DND-41 (cell line): ENCODE measurements at regions not wholly inside any gene's neighbourhood (a gene's known extent, or its start where the extent isn't known, plus 50 kb on each side); places are given as distances from the start of the nearest gene placed in this dataset.

Experiments
- EZH2 ChIP-seq: IDR thresholded peaks from 3 replicates; pipeline ENCODE4 v1.6.1; 2012; ENCODE audit warnings: borderline replicate concordance, low read depth, mild to moderate bottlenecking, moderate library complexity, low read length, inconsistent platforms; ENCODE audit not compliant: severe bottlenecking
- TF ChIP-seq, protein P1 (sequence below): IDR thresholded peaks from 2 replicates; pipeline ENCODE4 v1.5.1; 2012; ENCODE audit warnings: borderline replicate concordance, low read length, moderate library complexity, mild to moderate bottlenecking; ENCODE audit not compliant: poor library complexity, severe bottlenecking; ENCODE audit errors: extremely low read depth

DNA sequence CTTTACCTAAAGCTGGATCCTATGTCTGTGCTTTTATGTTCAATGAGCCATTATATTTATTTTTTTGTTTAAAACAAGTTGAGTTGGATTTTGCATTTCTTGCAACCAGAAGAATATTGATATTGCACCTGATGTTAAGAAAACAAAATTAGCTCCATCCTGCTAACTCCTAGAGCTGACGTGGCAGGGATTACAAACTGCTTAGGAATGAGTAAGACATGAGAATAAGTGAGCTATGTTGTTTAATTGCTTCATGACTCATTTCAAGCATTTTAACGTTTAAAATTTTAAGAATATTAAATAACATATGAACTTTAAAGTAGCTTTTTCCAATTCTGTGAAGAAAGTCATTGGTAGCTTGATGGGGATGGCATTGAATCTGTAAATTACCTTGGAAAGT is 663.5 kb downstream of the EPM2A start:
- TF ChIP-seq, protein P1, sequence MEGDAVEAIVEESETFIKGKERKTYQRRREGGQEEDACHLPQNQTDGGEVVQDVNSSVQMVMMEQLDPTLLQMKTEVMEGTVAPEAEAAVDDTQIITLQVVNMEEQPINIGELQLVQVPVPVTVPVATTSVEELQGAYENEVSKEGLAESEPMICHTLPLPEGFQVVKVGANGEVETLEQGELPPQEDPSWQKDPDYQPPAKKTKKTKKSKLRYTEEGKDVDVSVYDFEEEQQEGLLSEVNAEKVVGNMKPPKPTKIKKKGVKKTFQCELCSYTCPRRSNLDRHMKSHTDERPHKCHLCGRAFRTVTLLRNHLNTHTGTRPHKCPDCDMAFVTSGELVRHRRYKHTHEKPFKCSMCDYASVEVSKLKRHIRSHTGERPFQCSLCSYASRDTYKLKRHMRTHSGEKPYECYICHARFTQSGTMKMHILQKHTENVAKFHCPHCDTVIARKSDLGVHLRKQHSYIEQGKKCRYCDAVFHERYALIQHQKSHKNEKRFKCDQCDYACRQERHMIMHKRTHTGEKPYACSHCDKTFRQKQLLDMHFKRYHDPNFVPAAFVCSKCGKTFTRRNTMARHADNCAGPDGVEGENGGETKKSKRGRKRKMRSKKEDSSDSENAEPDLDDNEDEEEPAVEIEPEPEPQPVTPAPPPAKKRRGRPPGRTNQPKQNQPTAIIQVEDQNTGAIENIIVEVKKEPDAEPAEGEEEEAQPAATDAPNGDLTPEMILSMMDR = no peak
- TF ChIP-seq EZH2 = no peak
